HAP-1 (cell line): ENCODE measurements at regions not wholly inside any gene's neighbourhood (a gene's known extent, or its start where the extent isn't known, plus 50 kb on each side); places are given as distances from the start of the nearest gene placed in this dataset.

ENCODE experiments used
- DNase-seq, 2 experiments: peaks; one replicate each; pipeline ENCODE4 v3.0.0-alpha.2; 2016 to 2020; ENCODE audit warnings: low spot score in 2 of 2
- H3K27me3 ChIP-seq: fragments of 250-450 bp; sonication (Bioruptor Pico); 2 replicates; pipeline ENCODE4 v1.5.1; 2020; ENCODE audit warnings: low read depth, mild to moderate bottlenecking, moderate library complexity
- H3K36me3 ChIP-seq: fragments of 250-450 bp; sonication (Bioruptor Pico); replicated peaks from 2 replicates; pipeline ENCODE4 v1.5.1; 2020; ENCODE audit warnings: mild to moderate bottlenecking
- H3K4me1 ChIP-seq: fragments of 250-450 bp; sonication (Bioruptor Pico); 2 replicates; pipeline ENCODE4 v1.5.1; 2020; ENCODE audit warnings: mild to moderate bottlenecking
- H3K4me3 ChIP-seq: fragments of 250-450 bp; sonication (Bioruptor Pico); 2 replicates; pipeline ENCODE4 v1.5.1; 2020; ENCODE audit warnings: mild to moderate bottlenecking, moderate library complexity
- H3K9me3 ChIP-seq: fragments of 250-450 bp; sonication (Bioruptor Pico); 2 replicates; pipeline ENCODE4 v1.5.1; 2020; ENCODE audit warnings: mild to moderate bottlenecking, moderate library complexity
- in situ Hi-C: fragments of 300-500 bp; cut with MboI; formaldehyde crosslinking; loops from 3 replicates; pipeline ENCODE4 v1.14.3; 2020; ENCODE audit warnings: low sequenced_read_pairs, inconsistent platforms, mixed read lengths

DNA sequence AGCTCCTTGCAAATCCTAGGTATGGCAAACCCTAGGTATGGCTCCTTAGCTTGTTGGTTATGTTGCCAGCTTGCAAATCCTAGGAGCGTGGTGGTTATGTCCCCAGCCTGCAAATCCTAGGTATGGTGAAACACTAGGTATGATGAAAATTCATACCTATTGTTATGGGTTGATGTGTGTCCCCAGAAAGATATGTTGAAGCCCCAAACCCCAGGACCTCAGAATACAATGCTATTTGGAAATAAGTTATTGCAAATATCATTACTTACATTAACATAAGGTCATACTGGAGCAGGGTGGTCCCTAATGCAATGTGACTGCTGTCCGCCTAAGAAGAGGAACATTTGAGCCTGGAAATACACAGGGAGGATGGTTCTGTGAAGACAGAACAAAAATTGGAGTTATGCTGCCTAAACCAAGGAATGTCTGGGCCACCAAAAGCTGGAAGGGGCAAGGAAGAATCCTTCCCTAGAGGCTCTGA, 220.8 kb downstream of the MYCN start:
- no peak for DNase-seq
- Histone ChIP-seq H3K9me3 (no peaks in the 10 kb centered on the region), H3K27me3 (no peaks in the 10 kb centered on the region), H3K4me1 (peaks cover 1% of the 10 kb centered on the region; the same call in 1 of the 2 replicates), H3K36me3 (no peaks in the 10 kb centered on the region), H3K4me3 (no peak overlapping the region)
- in situ Hi-C loops, result no loop called here

DNA sequence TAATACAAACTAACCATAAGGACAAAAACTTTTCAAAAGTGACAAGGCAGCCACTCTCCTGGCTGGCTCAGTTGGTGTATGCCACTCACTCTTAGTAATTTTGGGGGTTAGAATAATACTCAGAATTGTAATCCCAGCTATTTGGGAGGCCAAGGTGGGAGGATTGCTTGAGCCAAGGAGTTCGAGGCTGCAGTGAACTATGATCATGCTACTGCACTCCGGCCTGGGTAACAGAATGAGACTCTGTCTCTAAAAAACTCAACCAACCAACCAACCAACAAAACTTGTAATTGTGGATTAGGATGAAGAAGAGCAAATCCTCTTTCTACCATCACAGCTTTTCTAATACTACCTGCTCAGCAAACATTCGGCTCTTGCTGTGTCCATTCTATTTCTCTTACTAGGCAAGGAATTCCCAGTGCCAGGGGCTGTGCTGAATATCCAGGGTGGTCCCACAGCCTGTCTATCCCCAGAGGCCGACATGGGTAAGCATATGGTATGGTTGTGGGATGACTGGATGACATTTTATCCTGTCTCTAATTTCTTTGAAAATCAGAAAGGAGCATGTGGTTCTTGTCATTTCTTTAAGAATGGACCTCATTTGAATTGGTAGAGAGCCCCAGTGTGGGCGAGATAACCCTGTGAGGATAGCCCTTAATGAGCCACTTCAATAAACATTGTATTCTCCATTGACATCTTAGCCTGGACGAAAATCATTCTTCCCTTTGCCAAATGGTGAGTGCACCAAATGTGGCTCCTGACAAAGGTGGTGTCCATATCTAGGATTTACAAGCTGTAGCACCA, 220.1 kb downstream of the MYCN start:
- H3K36me3 ChIP-seq, result no peaks in the 10 kb centered on the region
- H3K27me3 ChIP-seq, result no peaks in the 10 kb centered on the region
- H3K9me3 ChIP-seq, result no peaks in the 10 kb centered on the region
- DNase-seq, result no peak
- no peak overlapping the region for H3K4me3 ChIP-seq
- H3K4me1 ChIP-seq, result no peaks in the 10 kb centered on the region; the same call in 1 of the 2 replicates
- in situ Hi-C loops, result no loop called here

DNA sequence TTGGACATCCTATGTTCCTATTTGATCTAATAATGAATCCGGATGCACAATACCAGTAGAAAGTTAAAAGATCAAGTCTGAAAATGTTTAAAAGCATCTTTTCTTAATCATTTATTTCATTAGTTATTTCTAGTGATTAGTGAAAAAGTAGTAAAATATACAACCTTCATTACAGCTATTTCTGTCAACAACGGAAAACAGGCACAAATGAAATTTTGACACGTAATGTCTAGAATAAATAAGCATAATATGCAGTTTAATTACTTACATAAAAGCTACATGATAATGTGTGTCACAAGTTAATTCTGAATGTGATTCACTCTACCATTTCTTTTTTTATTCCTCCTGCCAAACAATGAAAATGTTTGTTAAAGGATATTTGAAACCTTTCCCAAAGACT, 216.1 kb downstream of the MYCN start:
- DNase-seq, result no peak
- in situ Hi-C loops, result no loop called here
- Histone ChIP-seq H3K27me3 (no peaks in the 10 kb centered on the region), H3K4me1 (no peaks in the 10 kb centered on the region), H3K36me3 (no peaks in the 10 kb centered on the region), H3K4me3 (no peak overlapping the region), H3K9me3 (no peaks in the 10 kb centered on the region)

DNA sequence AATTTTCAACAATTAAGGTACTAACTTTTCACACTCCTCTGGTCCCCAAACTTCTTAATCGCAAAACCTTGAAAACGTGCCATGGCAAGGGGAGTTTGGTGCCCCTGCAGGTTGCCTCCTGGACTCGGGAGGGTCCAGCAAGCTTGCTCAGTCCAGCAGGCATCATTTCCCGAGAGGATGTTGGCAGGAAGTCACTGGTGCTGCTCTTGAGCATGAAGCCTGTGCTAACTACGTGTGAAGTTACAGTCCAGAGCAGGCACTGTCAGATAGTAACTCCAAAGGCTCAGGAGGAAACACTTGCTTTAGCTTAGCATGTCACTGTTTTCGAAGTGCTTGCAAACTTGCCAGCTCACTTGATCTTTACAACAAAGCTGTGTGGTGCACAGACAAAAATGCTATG, 215.4 kb downstream of the MYCN start:
- Histone ChIP-seq H3K27me3 (no peaks in the 10 kb centered on the region), H3K4me1 (no peaks in the 10 kb centered on the region), H3K9me3 (no peaks in the 10 kb centered on the region), H3K36me3 (no peaks in the 10 kb centered on the region), H3K4me3 (no peak overlapping the region)
- no peak for DNase-seq
- in situ Hi-C loops, result no loop called here

DNA sequence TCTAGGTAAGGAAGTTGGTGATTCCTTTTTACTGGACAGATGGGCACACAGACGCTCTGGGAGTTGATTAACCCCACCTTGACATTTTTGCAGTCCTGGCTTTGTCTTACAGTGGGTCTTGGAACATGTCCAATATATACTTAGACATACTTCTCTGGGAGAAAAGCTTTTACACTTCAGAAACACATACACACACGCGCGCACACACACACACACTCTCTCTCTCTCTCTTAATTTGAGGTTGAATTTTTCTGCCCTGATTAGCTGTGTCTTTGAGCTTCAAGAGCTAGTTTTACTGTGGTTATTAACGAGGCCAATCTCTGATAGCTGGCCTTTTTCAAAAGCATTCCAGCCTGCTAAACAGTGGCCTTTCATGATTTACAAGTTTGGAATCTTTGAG, 215.0 kb downstream of the MYCN start:
- Histone ChIP-seq H3K36me3 (no peaks in the 10 kb centered on the region), H3K27me3 (no peaks in the 10 kb centered on the region), H3K9me3 (no peaks in the 10 kb centered on the region), H3K4me3 (no peak overlapping the region), H3K4me1 (no peaks in the 10 kb centered on the region)
- no peak for DNase-seq
- in situ Hi-C loops, result no loop called here

DNA sequence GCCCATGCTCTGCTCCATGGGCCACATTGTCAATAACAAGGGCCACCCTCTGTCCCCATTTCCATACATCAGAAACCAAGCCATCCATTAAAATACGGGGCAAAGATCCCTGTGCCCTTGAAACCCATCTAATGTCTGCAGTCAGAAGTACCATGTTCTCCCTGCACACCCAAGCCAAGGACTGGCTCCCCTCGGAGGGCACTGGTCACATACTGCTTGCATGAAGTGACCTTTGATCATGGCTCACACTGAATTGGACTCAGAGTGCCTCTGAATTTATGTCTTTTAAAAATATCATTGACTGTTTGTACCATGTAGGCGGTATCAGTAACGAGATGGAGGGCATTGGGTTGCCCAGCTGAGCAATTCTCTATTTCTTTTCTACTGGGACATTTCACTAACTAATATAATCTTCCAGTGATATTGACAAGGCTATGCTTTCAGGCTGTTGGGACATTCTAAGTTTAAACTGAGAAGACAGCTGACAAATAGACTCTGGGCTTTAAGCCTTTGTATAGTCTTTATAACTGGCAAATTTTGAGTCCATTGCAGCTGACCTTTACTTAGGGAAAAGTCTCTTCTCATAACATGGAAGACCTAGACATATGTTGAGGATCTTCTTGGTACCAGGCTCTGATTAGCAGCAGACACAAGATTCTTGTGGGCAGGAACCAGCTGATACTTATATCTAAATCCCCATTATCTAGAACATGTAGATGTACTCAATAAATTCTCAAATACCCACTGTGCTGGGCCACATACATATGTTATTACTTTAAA, 214.3 kb downstream of the MYCN start:
- no peak overlapping the region for H3K4me3 ChIP-seq

DNA sequence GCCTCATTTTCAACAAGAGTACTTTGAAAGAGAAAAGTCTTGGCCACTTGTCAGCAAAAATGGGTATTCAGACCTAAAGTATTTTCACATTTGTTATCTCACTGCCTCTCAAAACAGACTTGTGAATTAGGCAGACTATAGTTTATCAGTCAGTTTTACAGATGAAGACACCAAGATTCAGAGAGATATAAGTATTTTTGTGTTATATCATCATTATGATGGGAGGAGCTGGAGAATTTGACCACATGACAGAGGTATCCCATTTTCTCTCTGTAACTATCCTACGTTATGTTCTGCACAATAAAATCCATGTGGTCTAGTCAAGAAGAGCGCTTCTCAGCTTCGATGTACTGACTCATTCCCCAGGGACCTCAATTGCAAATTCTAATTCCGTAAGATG, 213.7 kb downstream of the MYCN start:
- Histone ChIP-seq H3K36me3 (no peaks in the 10 kb centered on the region), H3K4me1 (no peaks in the 10 kb centered on the region), H3K4me3 (no peak overlapping the region), H3K27me3 (no peaks in the 10 kb centered on the region), H3K9me3 (no peaks in the 10 kb centered on the region)
- no peak for DNase-seq
- in situ Hi-C loops, result no loop called here

More for the DNA sequence above, 214.3 kb downstream of the MYCN start:
- Histone ChIP-seq H3K9me3 (no peaks in the 10 kb centered on the region), H3K36me3 (no peaks in the 10 kb centered on the region), H3K4me1 (no peaks in the 10 kb centered on the region), H3K27me3 (no peaks in the 10 kb centered on the region)
- in situ Hi-C loops, result no loop called here
- DNase-seq, result no peak

DNA sequence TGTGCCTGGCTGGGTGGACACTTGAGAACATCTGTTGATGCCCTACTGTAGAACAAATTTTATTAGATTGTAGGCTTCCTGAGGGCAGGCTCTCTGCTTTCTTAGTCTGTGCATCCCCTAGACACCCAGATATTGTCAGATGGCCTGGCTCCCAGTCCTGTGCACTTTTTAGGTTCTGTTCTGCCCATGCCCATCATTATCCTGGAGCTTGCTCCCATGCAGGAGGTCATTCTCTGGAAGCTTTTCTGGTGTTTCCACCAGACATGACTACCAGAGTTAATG, 213.3 kb downstream of the MYCN start:
- Histone ChIP-seq H3K9me3 (no peaks in the 10 kb centered on the region), H3K27me3 (no peaks in the 10 kb centered on the region), H3K36me3 (no peaks in the 10 kb centered on the region), H3K4me3 (no peak overlapping the region), H3K4me1 (no peaks in the 10 kb centered on the region)
- in situ Hi-C loops, result no loop called here
- DNase-seq, result no peak

DNA sequence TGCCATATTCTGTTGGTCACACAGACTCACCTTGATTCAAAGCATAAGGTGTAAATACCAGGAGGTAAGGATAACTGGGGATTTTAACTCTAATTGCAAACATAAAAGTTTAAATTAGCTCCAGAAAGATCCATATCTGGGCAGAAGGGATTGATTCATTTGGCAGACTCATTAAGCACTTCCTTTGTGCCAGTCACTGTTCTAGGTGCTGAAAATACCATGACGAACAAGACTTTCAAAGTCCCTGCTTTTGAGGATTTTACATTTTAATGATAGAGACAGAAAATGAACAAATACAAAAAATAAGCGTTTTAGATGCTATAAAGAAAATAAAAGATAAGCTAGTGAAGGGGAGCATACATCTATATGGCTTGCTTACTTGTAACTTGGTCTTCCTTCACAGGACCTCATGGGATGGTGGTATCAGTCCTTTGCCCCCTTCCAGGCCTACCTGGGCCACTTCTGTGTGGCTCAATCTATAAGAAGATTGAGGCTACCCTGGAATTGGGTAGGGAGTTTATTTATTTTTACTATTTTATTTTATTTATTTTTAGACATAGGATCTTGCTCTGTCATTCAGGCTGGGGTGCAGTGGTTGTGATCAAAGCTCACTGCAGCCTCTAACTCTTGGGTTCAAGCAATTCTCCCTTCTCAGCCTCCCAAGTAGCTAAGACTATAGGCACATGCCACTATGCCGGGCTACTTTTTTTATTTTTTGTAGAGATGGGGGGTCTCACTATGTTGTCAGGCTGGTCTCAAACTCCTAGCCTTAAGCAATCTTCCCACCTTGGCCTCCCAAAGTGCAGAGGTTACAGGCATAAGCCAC, 212.8 kb downstream of the MYCN start:
- DNase-seq, result no peak
- H3K4me1 ChIP-seq, result no peaks in the 10 kb centered on the region
- H3K4me3 ChIP-seq, result no peak overlapping the region
- no peaks in the 10 kb centered on the region for H3K9me3 ChIP-seq
- in situ Hi-C loops, result no loop called here
- no peaks in the 10 kb centered on the region for H3K36me3 ChIP-seq
- H3K27me3 ChIP-seq, result no peaks in the 10 kb centered on the region

DNA sequence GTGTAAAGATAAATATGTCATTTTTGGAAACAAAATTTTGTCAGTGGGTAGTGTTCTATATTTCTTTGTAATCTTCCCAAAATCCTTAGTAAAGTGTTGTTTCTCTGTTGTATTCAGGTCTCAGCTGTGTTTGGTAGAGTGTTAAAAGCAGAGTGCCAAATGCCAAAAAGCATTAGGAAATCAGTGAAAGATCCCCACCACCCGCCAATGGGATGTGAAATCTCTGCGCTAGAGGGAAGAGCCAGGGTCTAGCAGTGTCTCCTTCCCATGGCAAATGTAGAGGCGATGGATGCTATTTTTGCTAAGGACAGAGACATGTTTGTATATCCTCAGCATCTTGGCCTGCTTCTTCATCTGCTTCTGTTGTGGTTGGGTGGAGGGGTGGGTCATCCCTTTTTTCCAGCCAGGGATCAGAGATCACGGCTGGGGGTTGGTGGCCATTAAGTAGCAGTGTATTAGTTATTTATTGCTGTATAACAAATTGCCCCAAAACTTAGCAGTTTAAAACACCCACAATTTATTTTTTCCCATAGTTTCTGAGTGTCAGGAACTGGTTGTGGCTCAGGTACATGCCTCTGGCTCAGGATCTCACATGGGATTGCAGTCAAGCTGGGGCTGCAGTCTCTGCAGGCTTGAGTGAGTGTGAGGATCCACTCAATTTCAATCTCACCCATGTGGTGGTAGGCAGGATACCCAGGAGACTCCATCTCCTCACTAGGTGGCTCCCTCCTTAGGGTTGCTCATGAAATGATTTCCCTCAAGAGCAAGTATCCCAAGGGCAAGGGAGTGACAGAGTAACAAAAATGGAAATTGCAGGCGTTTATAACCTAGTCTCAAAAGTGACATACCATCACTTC, 211.9 kb downstream of the MYCN start:
- H3K9me3 ChIP-seq, result no peaks in the 10 kb centered on the region
- no peaks in the 10 kb centered on the region for H3K27me3 ChIP-seq
- in situ Hi-C loops, result no loop called here
- no peak for DNase-seq
- no peaks in the 10 kb centered on the region for H3K36me3 ChIP-seq
- no peak overlapping the region for H3K4me3 ChIP-seq
- no peaks in the 10 kb centered on the region for H3K4me1 ChIP-seq

DNA sequence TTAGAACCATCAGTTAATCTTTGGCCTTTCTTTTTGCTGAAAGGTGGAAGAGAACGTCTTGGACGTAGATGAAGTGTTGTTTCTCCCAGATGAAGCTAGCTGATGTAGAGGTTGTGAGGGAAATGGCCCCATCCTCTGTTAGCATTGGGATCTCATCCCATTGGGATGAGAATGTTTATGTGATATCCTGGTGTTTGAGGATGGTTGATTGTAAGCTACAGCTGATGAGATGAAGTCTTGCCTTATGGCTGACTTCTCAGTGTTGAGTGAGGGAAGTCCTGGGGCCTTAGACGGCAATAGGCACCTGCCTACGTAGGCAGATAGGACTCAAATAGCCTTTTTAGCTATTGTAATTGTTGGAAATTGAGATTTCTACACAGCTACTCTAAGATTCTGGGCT, 211.3 kb downstream of the MYCN start:
- in situ Hi-C loops, result no loop called here
- Histone ChIP-seq H3K4me3 (no peak overlapping the region), H3K4me1 (no peaks in the 10 kb centered on the region), H3K36me3 (no peaks in the 10 kb centered on the region), H3K27me3 (no peaks in the 10 kb centered on the region), H3K9me3 (no peaks in the 10 kb centered on the region)
- DNase-seq, result no peak

DNA sequence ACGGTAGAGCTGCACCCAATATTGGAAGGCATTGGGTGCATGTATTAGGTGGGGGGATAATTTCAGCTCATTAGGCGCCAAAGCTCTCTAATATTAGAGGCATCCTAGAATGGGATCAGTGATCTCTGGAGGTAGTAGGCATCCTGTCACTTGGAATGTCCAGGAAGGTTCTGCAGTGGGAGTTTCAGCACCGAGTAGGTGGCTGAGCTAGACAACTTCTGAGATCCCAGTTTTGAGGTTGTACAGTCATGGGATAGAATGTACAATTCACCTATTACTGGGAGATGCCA, 210.9 kb downstream of the MYCN start:
- DNase-seq, result no peak
- Histone ChIP-seq H3K36me3 (no peaks in the 10 kb centered on the region), H3K4me3 (no peak overlapping the region), H3K27me3 (no peaks in the 10 kb centered on the region), H3K4me1 (no peaks in the 10 kb centered on the region), H3K9me3 (no peaks in the 10 kb centered on the region)
- in situ Hi-C loops, result no loop called here

DNA sequence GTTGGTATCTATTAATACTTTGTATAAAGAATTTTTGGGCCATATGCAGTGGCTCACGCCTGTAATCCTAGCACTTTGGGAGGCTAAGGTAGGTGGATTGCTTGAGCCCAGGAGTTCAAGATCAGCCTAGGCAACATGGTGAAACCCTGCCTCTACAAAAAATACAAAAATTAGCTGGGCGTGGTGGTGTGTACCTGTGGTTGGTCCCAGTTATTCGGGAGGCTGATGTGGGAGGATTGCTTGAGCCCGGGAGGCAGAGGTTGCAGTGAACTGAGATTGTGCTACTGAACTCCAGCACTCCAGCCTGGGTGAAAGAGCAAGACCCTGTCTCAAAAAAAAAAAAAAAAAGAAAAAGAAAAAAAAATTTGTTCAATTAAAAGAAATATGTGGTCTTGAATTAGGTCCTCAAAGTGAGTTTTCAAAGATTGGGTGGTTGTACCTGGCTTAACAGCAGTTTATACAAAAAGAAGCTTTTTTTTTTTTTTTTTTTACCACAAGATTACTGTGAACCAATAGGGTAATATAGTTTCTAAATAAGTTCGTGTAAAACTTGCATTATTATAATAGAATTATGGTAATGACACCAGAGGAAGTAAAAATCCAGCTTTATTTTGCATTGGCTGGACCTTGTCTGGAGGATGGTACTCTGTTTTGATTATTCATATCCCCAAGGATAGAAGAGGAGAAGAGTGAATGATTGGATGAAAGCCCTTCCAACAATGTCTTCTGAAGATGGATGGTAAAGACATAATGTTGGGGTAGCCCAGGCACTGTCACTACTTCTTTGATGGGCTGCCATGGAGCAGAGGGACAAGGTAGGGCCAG, 210.3 kb downstream of the MYCN start:
- no peaks in the 10 kb centered on the region for H3K36me3 ChIP-seq
- in situ Hi-C loops, result no loop called here
- H3K27me3 ChIP-seq, result no peaks in the 10 kb centered on the region
- no peak for DNase-seq
- no peaks in the 10 kb centered on the region for H3K4me1 ChIP-seq
- no peak overlapping the region for H3K4me3 ChIP-seq
- no peaks in the 10 kb centered on the region for H3K9me3 ChIP-seq
